HG03442 (cell line): ENCODE measurements at regions not wholly inside any gene's neighbourhood (a gene's known extent, or its start where the extent isn't known, plus 50 kb on each side); places are given as distances from the start of the nearest gene placed in this dataset.
"Not testable (repeated sequence)": the region's sequence is repeated elsewhere in the genome, so short reads cannot be mapped to it uniquely, and the experiment has no call there.

ENCODE experiments used
- ATAC-seq: cut with Tn5 transposase; IDR thresholded peaks from one replicate; pipeline ENCODE4 v1.9.1; 2021; ENCODE audit warnings: mild to moderate bottlenecking, moderate library complexity; ENCODE audit not compliant: unreplicated experiment

DNA sequence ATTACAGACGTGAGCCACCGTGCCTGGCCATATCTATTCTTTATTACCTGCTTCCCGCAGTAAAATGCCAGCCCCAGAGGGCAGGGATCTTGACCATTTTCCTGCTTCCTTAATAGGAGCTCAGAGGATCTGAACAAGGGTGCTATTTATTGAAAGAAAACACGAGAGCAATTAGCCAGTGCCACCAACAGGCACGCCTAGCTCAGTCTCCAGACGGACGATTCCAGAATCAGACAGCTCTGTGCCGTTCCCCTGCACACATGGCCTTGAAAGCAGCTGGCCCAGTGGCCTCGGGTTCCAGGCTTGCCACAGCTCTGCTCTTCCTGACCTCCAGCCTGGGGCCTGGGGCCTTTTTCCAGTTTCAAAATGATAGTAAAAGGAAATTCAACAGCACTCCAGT, 135.2 kb upstream of the RFLNA start:
- ATAC-seq, result no peak

DNA sequence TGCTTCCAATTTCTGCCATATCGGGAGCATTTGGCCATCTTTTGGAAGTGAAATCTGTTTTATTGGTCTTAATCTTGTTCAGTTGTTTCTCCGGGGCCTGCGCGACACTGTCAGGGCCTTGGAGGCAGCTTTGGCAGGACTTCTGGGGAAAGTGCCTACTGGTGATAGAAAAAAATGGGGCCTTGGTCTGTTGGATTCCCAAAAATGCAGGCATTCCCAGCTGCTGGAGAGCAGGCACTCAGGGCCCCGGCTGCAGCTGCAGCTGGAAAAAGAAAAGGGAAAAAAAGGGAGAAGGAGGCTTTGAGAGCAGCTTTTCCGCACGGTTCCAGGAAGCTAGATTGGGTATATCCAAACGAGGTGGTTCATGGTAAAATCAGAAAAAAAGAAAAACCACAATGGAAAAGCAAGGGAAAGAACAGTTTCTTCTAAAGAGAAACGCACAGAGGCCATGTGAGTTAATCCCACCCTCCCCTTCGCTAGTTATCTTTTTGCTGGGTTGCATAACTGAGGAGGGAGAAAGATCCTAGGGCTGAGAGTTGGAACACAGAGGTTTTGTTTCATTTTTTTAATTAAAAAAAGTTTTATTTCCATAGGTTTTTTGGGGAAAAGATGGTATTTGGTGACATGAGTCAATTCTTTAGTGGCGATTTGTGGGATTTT, 134.7 kb upstream of the RFLNA start:
- no peak for ATAC-seq

DNA sequence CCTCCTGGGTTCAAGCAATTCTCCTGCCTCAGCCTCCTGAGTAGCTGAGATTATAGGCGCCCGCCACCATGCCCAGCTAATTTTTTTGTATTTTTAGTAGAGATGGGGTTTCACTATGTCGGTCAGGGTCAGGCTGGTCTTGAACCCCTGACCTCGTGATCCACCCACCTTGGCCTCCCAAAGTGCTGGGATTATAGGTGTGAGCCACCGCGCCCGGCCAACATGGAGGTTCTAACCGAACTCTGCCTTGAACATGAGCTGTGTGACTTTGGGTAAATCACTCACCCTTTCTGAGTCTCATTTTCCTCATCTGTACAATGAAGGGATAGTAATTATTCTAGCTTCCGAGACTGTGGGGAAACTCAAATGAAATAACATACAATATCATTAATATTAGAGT, 133.5 kb upstream of the RFLNA start:
- not testable (repeated sequence) for ATAC-seq

DNA sequence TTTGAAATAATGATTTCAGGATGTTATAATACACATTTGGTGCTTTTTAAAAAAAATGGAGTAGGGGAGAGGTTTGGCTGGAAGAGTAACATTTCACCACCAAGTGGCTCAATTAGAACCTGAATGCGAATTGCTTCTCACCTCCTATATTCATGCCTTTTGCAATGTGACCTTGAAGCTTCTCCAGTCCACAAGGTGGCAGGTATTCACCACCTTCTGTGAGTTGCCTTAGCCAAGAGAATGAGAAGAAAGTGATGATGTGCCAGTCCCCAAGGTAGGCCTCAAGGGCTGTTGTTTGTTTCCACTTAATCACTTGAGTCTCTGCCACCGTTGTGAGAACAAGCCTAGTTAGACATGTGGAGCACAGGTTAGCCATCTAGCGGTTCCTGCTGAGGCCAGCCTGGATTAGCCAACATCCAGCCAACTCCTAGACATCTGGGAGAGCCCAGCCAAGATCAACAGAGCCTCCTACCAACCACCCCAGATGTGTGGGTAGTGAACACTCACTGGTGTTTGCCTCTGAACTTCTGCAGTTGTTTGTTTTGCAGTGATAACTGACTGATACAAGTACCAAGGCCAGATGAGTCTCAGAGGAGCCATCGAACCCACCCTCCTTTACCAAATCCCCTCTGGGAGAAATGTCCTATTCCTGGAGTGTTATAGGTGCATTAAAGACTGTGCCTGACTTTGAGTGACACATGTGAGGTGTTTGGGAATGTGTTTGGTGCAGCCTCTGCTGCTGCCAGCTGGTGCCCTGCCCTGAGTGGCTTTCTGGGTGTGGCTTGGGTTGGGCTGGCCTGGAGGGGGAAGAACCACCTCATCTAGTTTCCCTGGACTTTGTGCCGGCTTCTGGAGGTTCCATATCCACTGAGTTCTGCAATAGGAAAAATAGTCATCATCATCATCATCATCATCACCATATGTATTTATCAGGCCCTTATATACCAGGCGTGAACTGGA, 132.5 kb upstream of the RFLNA start:
- no peak for ATAC-seq

DNA sequence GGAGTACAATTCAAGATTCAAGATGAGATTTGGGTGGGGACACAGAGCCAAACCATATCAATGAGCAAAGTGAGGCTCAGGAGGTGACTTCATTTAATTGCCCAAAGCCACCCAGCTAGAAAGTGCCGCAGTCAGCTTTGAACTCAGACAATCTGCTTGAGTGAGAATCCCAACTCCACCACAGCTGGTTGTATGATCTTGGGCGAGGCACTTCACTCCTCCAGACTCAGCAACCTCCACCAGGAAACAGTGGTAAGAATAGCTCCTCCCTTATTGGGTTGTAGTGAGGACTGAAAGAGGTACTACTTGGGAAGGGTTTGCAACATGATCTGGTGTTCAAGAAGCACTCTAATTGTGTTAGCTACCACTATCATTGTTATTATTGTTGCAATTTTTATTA, 129.2 kb upstream of the RFLNA start:
- ATAC-seq, result no peak

DNA sequence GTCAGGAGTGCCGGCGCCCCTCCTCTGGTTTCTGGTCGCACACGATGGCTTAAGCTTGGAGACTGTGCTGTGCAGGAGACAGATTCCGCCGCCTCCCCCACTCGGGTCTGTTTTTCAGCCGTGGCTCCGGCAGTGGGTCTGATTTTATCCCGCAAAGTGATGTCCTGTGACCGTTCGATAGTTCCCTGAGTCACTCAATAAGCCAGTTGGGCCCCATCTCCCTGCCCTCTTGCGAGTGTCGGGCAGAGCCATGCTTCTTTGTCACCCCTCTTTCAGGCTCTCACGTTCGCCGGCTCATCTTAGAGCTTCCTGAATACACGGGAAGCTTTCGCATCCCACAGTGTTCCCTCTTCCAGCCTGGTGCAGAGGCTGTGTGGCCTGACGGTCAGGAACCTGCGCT, 127.8 kb upstream of the RFLNA start:
- ATAC-seq, result no peak

DNA sequence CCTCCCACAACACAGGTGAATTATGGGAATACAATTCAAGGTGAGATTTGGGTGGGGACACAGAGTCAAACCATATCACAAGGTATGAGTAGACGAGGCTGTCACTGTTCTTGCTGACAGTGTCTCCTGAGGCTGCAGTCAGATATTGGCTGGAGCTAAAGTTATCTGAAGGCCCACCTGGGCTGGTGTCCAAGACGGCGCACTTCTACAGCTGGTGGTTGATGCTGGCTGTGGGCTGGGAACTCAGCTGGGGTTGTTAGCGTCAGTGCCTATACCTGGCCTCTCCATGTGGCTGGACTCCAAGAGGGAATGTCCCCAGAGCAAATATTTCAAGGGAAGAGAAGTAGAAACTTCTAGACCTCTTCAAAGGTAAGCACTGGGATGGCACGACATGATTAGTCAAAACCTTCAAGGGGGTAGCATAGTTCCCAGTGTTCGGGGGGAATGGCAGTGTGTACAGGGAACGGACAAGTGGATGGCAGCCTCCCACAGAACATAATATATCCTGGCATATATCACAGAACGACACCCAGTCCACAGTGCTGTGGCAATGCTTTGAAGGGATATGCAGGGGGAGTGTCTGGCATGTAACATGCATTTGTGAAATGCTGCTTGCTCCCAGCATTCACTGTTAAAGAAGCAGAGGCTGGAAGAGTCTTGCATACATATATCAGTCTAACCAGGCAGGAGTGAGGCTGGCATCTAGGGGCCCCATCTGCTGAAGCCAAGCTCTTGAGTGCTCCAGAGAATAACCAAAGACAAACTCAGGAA, 126.7 kb upstream of the RFLNA start:
- ATAC-seq, result no peak

DNA sequence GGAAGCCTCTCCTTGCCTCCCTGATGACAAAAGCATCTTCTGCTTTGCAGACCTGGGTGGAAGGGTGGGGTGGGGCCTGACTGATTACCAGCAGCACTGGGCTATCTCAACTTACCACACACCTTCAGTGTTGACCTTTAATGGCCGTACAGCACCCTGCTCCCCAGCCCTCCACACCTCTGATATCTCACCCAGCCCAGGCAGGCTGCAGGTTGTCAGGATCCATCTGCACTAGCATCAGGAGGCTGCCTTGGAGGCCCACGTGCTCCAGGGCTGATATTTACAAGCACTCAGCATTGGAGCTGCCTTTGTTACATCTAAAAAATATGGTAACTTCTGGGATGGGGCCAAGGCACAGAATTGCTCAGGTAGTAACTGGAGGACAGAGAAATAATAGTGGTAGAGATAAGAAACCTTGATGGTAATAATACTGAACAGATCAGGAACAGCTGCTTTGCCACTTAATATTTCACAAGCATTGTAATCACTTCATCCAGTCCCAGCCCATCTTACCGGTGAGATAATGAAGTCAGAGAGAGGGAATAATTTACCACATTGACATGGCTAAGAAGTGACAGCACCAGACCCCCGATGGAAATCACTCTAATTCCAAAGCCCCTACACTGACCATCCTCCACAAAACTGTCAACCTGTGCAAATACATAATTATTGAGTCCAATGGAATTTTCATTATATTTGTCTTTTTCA, 125.2 kb upstream of the RFLNA start:
- ATAC-seq, result no peak

DNA sequence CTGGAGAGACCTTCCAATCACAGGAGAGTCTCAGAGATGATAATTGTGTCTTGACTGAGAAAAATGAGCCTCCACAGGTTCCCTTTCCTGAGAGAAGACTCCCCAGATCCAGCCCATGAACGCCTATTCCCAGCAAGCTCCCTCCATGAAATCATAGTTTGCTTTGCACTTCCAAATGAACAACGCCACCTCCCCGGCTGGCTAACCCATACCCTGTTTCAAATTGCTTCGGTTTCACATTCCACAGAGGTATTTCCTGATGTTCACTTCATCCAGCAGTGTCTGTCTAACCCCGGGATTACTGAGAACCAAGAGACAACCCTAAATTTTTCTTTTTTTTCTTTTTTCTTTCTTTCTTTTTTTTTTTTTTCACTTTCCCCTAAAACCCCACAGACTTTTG, 124.1 kb upstream of the RFLNA start:
- no peak for ATAC-seq

DNA sequence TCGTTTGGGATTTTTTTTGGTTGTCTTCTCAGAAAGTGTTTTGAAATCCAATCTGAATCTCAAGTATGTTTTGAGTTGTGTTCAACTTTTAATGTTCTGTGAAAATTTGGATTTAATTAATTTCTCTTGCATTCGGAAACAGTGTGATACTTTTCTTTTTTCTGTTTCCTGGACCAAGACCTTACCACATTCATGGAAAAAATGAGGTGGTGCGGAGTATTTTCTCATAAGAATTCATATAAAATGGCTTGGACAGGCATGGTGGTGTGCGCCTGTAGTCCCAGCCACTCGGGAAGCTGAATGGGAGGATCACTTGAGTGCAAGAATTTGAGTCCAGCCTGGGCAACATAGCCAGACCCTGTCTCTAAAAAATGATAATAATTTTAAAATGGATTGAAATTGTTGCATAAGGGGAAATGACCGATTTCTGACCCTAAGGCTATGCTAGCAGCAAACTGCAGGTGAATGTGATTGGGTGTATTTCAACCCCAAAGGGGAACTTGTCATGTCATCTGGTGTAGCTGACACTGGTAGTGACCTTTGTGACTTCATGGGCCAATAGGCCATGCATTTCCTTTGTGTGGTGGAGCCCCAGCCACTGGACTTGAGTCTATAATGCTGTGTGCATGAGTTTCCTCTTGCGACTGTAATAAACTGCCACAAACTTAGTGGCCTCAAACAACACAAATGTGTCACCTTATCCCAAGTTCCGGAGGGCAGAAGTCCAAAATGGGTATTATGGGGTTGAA, 123.5 kb upstream of the RFLNA start:
- ATAC-seq, result no peak

DNA sequence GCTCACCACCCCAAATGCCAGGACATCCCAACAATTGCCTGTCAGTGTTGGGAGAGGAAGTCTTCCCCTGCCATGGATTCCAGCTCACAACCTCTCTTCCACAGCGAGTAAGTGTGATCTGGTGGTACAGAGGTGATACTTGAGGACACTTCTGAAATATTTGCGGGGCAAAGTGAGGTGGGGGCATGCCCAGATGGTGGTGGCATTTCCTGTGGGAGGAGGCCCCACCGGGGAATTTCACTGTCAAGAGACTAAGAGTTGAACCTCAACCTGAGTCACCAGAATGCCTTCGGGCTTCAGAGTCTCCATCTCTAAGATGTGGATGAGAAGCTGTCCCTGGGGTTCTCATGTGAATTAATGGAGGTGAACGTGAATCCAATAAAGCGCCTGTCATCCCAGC, 122.3 kb upstream of the RFLNA start:
- no peak for ATAC-seq

DNA sequence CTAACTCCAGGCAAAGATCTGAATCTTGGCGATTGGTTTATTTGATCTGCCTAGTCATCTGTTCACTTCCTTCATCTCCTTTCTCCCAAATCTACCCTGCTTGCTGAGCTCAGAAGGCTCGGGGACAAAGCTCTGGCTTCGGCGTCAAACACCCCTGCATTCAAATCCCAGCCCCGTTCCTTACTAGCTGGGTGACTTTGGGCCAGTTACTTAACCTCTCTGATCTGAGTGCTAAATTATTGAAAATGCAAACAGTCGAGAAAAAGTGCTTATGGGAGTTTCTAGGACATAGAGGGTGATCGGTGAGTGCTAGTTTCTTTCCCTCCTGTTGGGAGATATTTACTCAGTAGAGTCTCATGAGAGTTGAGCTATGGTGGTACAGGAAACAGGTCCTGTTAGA, 121.2 kb upstream of the RFLNA start:
- ATAC-seq, result no peak

DNA sequence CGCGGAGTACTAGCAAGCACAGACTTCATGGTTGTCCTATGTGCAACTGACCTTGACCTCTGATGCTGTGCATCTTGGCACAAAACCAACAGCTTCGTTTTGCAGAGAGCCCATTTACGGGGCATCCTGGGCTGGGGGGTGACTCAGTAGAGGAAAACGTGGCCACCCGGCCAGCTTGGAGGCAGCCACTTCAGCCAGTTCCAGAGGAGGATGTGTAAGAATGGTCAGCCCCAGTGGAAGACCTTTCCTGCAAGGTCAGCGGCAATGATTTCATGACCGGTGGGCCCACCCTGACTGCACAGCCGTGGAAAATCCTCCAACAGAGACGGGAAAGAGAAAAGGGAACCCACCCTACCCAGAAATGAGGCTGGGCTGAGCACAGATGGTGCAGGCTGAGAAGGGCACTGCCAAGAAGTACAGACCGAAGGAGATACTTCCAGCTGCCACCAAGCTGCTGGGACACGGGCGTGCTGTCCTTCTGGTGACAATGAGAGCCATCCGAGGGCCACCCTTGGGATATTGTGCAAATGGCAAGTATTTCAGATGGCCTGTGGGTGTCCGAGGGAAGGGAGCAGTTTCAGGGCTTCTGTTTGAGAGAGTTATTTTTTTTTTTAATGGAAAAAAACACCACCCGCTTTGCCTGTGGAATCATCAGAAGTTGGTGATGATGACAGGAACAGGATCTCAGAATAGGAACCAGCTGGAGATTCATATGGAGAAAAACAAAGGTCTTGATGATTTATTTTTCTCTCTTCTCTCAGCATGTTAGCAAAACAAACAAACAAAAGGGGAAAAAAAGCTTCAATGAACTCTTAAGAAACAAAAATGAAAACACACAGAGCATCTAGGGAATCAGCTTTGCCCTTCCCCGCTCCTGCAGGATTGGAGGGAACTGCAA, 120.2 kb upstream of the RFLNA start:
- ATAC-seq, result no peak

DNA sequence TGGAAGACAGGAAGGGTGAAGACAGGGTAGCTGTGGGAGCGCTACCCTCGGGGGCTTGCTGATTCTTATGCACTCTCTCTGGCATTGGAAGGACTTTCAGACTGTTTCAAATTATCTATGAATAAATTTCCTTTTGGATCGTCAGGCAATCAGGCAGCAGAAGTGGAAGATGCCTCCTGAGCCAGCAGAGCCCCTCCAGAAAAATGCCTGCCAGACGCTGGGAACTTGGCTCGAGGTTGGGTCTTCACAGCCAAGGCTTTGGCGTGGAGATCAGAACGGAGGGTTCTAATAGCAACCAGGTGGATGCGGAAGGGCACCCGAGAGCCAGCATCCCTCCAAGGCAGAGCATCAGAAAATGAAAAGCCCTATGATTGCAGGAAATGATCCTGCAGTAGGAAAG, 119.2 kb upstream of the RFLNA start:
- no peak for ATAC-seq

DNA sequence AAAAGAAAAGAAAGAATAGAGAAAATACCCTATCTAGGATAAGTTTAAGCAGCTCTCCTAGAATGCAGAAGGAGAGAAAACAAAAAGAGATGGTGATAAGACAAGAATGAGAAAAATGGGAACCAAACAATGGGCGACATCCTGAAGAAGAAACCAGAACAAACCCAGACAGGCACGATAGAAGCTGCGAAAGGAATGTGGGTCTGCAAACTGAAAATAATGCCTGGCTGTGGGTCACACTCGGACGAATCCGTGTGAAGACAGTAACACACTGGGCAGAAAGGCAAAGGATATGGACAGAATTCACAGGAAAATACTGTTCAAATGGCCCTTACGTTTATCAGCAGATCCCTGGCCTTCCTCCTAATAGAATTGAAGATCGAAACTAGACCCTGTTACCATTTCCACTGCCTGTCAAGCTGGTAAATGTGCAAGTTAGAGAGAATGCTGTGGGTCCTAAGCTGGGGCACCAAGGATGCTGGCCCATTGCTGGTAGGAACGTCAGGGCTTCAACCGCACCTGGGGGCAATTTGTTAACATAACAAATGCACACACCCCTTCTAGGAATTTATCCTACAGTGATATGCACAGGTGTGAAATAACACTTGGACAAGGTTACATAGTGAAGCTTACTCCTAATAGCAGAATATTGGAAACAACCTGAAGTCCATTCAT, 117.5 kb upstream of the RFLNA start:
- no peak for ATAC-seq

DNA sequence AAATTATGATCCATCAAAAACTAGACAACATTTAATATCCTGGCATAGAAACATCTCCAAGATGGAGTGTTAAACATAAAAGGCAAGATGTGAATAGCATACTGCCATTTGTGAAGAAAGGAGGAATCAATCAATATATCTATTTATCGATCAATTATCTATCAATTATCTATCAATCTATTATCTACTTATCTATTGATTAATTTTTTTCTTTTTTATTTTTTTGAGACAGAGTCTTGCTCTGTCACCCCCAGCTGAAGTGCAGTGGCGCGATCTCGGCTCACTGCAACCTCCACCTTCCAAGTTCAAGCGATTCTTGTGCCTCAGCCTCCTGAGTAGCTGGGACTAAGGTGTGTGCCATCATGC, 117.0 kb upstream of the RFLNA start:
- ATAC-seq, result no peak

DNA sequence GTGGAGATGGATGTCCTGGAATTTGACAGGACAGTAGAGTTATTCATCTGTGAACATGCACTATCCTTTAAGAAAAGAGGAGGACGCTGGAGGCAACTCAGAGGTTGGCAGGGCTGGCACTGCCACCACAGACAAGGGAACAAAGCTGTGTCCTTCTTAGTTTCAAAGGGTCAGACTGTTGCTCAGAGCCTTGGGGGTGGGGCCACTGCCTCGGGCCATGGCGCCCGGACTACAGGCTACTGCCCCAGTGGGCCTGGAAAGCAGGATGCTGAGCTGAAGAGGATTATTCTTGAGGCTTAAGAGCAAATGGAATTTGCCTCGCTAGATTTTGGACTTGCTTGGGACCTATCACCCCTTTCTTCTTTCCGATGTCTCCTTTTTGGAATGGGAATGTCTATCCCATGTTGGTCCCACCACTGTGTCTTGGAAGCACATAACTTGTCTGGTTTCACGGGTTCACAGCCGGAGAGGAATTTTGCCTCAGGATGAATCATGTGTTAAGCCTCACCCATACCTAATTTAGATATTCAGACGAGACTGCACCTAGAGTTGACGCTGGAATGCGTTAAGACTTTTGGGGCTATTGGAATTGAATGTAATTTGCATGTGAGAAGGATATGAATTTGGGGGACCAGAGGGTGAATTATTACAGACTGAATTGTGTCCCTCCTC, 114.8 kb upstream of the RFLNA start:
- no peak for ATAC-seq

DNA sequence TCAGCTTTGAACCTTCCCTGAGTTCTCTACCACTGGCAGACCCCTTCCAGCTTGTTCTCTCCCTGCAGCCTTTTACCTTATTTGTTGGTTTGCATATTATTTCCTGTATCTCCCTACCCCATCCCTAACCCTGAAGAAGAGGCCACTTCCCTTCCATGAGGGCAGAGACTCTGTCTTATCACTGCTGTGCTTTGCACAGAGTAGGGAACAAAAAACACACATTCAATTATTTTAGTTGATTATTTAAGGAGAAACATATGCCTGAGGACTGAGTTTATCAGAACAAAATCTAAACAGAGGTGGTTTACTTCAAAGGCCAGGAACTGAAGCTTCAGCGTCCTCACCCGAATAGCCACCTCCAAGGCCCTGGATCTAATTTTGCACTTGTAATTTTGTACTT, 111.7 kb upstream of the RFLNA start:
- no peak for ATAC-seq
